ENCODE measurements at regions not wholly inside any gene's neighbourhood (a gene's known extent, or its start where the extent isn't known, plus 50 kb on each side); places are given as distances from the start of the nearest gene placed in this dataset.

- no peak for DNase-seq (ENCODE audit: low read depth)
Observed at GRCh38 chr12:92299744-92300143, 154.1 kb upstream of the BTG1 start.

- no peak for DNase-seq (ENCODE audit: low read depth)
Observed at GRCh38 chr12:92299344-92299743, 153.7 kb upstream of the BTG1 start.

GRCh38 chr12:92297932-92298696 is 152.5 kb upstream of the BTG1 start:
- no peak for DNase-seq (ENCODE audit: low read depth)

- DNase-seq (ENCODE audit: low read depth), result no peak
Observed at GRCh38 chr12:92297405-92297804, 151.8 kb upstream of the BTG1 start.

- no peak for DNase-seq (ENCODE audit: low read depth)
Observed at GRCh38 chr12:92295523-92295922, 149.9 kb upstream of the BTG1 start.

GRCh38 chr12:92294676-92295440 is 149.2 kb upstream of the BTG1 start:
- no peak for DNase-seq (ENCODE audit: low read depth)

- DNase-seq (ENCODE audit: low read depth), result no peak
Observed at GRCh38 chr12:92292016-92292415, 146.4 kb upstream of the BTG1 start.

- DNase-seq (ENCODE audit: low read depth), result no peak
Observed at GRCh38 chr12:92290886-92291285, 145.2 kb upstream of the BTG1 start.

- DNase-seq (ENCODE audit: low read depth), result no peak
Observed at GRCh38 chr12:92290350-92290695, 144.7 kb upstream of the BTG1 start.

- DNase-seq (ENCODE audit: low read depth), result no peak
Observed at GRCh38 chr12:92289629-92290349, 144.1 kb upstream of the BTG1 start.

- no peak for DNase-seq (ENCODE audit: low read depth)
Observed at GRCh38 chr12:92288561-92288960, 142.9 kb upstream of the BTG1 start.

- DNase-seq (ENCODE audit: low read depth), result no peak
Observed at GRCh38 chr12:92278378-92278828, 132.8 kb upstream of the BTG1 start.

- no peak for DNase-seq (ENCODE audit: low read depth)
Observed at GRCh38 chr12:92277795-92278194, 132.1 kb upstream of the BTG1 start.

GRCh38 chr12:92276276-92276675 is 130.6 kb upstream of the BTG1 start:
- no peak for DNase-seq (ENCODE audit: low read depth)

GRCh38 chr12:92275443-92276154 is 130.0 kb upstream of the BTG1 start:
- no peak for DNase-seq (ENCODE audit: low read depth)

GRCh38 chr12:92273076-92273475 is 127.4 kb upstream of the BTG1 start:
- no peak for DNase-seq (ENCODE audit: low read depth)

- DNase-seq (ENCODE audit: low read depth), result no peak
Observed at GRCh38 chr12:92272061-92272964, 126.7 kb upstream of the BTG1 start.

- no peak for DNase-seq (ENCODE audit: low read depth)
Observed at GRCh38 chr12:92271341-92271740, 125.7 kb upstream of the BTG1 start.

- no peak for DNase-seq (ENCODE audit: low read depth)
Observed at GRCh38 chr12:92270521-92270920, 124.9 kb upstream of the BTG1 start.

GRCh38 chr12:92268946-92269345 is 123.3 kb upstream of the BTG1 start:
- DNase-seq (ENCODE audit: low read depth), result no peak

GRCh38 chr12:92261692-92262091 is 116.0 kb upstream of the BTG1 start:
- no peak for DNase-seq (ENCODE audit: low read depth)

Data from activated T-cell treated with anti-CD3 and anti-CD28 coated beads for 48 hours (primary cell).